HG03342 (cell line): ENCODE measurements at regions not wholly inside any gene's neighbourhood (a gene's known extent, or its start where the extent isn't known, plus 50 kb on each side); places are given as distances from the start of the nearest gene placed in this dataset.

ENCODE experiments used
- ATAC-seq: cut with Tn5 transposase; IDR thresholded peaks from one replicate; pipeline ENCODE4 v1.9.1; 2021; ENCODE audit warnings: mild to moderate bottlenecking, moderate library complexity; ENCODE audit not compliant: unreplicated experiment

- no peak for ATAC-seq
Measured at GRCh38 chr4:141395919-141396318, 175.2 kb downstream of the ZNF330 start.

- no peak for ATAC-seq
Measured at GRCh38 chr4:141402712-141403111, 182.0 kb downstream of the ZNF330 start.

- no peak for ATAC-seq
Measured at GRCh38 chr4:141403782-141404181, 183.1 kb downstream of the ZNF330 start.

DNA sequence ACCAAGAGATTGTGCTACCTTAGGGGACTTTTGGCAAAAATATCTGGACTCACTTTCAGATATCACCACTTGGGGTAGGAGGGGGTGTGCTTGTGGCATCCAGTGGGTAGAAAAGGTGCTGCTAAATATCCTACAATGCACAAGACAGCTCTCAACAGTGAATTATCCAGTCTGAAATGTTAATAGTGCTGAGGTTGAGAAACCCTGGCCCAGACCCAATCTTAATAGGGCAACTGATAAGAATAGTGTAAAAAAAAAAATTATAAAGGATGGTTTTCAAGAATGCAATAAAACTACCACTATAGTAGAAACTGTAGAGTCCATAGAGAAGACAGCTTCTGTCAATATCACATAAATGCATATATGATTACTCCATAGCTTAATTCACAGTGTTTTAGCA, 185.5 kb downstream of the ZNF330 start:
- no peak for ATAC-seq

DNA sequence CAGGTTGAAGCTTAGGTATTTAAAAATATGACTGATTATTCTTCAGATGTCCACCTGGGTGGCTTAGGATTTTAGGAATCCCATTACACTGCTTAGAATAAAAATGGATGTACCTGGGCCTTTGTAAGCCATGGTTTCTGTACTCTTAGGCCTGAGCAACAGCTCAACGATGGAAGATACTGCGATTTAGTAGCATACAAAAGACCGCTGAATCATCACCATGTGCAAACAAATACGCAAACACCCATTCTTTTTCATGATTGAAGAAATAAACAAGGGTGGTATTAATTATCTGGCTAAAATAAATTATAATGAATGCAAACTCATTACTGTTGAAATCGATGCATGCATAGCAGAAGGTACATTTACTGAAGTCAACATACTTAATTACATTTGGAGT, 188.9 kb downstream of the ZNF330 start:
- no peak for ATAC-seq

- no peak for ATAC-seq
Measured at GRCh38 chr4:141410839-141411238, 190.1 kb downstream of the ZNF330 start.

DNA sequence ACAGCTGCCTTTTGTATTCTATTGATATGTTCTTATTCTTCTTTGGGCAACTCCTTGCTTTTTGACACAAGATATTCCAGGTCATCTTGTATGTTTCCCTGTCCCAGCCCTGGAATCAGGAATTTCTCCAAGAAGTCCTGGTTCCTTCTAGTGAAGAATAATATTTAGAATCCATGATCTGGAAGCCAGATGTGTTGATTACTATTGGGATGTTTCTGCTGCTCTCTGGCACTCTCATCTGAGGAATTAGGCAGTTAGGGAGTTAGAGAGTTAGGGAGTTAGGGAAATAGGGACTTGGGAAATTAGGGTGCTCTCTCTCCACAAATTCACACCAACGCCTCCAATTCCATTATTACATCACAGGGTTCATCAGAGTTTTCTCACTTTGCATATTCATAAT, 191.2 kb downstream of the ZNF330 start:
- no peak for ATAC-seq

DNA sequence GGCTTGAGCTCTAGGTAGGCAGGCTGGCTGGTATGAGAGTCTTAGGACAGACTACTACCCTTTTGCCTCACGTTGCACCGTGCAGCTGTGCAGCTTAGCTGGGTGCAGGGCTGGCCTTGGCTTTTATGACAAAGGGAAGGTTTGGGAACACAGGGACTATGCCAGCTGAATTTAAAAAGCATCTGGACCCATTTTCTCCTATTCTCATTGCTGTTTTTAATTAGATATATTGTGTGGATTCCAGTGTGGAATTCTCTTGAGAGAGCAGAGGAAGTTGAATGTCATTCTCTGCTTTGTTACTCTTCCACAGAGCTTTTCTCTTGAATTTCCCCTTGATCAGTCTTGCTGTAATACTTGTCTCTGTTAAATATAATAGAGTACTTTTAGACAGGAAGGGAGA, 192.7 kb downstream of the ZNF330 start:
- ATAC-seq, result no peak

GRCh38 chr4:141415651-141416050, 195.0 kb downstream of the ZNF330 start:
- ATAC-seq, result no peak

- ATAC-seq, result no peak
Measured at GRCh38 chr4:141416219-141416618, 195.5 kb downstream of the ZNF330 start.

GRCh38 chr4:141416677-141417363, 196.1 kb downstream of the ZNF330 start:
- no peak for ATAC-seq

DNA sequence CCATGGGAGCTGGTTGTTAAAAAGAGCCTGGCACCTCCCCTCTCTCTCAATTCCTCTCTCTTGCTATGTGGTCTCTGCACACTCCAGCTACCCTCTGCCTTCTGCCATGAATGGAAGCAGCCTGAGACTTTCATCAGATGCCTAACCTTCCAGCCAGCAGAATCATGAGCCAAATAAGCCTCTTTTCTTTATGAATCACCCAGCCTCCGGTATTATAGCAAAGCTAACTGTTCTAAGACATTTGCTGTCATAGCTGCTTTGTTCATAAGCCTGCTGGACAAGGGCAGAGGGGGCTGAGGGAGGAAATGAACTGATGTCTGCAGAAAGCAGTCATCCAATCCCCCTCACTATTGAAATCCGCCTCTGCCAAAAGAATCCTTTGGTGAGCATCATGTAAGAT, 196.7 kb downstream of the ZNF330 start:
- ATAC-seq, result no peak

DNA sequence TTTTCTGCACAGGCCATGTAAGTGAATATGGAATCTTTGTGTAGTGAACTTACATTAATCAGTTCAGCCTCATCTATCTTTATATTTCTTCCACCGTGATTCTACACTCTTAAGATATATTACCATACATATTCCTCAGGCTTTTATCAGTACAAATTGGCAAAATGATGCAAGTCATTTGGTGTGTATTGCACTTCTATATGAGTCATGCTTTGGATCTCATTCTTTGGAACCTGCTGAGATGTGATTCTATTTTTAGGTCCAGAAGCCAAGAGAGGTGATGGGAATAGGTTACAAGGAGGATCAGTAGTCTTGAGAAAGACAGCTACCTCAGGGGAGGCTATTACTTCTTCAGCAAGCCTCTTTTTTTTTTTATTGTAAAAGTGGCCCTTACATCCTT, 204.4 kb downstream of the ZNF330 start:
- ATAC-seq, result no peak

- no peak for ATAC-seq
Measured at GRCh38 chr4:141427726-141428296, 207.1 kb downstream of the ZNF330 start.

- no peak for ATAC-seq
Measured at GRCh38 chr4:141429933-141430332, 206.4 kb upstream of the IL15 start.

- no peak for ATAC-seq
Measured at GRCh38 chr4:141430686-141431085, 205.7 kb upstream of the IL15 start.

DNA sequence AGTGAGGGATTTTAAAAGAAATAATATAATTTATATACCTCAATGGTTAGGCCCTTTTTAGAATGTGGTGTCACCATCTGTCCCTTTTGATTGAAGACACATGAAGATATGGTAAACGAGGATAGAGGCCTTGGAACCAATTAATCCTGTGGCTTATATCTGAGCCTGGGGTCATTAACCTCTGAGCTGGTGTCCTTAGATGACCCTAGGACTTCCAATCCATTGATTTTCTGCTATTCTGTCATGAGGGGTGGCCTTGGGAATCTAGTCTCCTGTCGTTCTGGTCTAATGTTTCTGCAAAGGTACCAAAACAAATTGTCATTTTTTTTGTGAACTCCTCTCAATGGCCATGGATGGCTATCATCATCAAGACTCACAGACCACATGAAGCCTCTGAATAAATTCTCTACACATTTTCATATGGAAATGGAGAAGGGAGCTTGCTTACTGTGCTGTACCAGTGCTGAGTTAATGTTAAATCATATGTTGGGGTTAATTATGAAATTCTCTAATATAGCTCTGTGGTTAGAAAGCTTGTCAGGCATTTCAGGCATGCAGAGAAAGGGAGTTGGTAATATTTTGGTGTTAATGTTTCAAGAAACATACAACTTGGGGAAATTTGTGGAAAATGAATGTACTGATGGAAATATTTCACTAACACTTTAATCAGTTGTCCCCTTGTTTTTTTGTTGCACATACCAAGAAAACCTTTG, 204.2 kb upstream of the IL15 start:
- ATAC-seq, result no peak

DNA sequence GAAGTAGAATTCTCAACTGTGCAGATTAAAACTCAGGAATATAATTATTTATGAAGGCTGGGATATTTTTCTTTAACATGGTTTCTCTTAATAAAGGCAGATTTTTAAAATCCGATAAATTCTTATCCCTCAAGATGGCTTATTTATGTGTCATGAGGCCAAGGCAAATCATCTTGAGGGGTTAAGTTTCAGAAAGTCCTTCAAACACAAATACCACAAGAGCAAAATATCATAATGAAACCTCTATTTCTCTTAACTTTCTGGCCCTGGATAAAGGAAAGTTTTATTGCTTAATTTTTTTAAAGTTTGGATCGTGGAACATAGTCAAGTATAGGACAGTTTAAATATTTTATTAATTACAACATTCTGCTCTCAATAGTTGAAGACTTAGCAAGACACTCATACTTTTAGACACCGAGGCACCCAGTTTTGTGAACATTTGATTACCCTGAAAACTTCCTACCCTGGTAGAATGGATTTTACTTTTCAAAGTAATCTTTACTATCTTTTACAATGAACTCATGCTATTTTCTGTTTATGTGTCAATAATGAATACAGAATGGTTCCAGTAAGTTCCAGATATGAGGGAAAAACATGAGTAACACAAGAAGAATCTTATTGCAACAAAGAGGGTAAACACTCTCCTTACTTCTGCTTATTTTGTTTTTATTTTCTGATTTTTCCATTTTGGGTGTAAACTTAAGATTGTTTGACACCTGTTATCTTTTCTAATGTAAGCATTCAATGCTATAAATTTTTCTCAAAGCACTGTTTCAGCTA, 200.7 kb upstream of the IL15 start:
- no peak for ATAC-seq

DNA sequence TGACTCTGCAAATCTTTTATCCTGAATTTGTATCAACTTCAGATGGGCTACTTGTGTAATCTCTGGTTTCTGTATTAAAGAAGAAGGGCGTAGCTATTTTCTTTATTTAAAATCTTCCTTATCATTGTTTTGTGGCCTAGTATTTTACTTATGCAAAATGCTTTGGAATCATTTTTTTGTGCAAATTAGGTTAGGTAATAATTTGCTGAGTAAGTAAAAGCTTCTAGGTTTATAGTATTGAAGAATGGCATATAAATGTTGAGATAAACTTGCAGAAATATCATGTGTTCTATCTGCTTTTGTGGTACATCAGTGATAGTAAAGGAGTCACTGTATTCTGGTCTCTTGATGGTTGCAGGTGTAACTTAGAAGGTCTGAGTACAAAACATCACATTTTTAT, 197.2 kb upstream of the IL15 start:
- ATAC-seq, result no peak

DNA sequence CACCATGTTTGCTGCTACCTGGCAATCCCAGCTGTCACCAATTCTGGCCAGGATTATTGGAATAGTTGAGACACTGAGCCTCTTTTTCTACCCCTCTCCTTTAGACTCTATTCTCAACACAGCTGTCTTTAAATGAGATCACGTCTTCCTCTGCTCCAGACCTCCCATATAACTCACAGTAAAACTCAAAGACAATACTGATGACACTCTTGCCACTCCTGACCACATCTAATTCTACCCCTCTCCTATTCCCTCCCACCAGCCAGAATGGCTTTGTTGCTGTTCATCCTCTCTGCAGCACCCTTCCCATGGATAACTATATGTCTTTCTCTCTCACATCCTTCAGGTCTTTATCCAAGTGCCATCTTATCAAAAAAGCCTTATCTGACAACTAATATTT, 188.6 kb upstream of the IL15 start:
- no peak for ATAC-seq

DNA sequence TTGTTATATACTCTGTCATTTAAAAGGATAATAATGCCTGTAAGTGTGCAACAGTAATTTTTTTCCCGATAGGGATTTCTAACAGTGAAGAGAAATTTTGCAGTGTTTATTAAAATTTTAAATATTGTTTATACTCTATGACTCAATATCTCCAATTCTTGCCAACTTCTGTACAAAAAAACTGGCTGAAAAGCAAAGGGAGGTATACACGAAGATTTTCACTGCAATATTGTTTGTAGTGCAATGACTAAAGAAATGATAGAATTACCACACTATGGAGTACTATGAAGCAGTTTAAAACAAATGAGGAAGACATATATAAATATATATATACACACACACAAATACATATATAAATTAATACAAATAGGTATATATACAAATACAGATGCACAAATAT, 187.9 kb upstream of the IL15 start:
- no peak for ATAC-seq

GRCh38 chr4:141449927-141450326, 186.5 kb upstream of the IL15 start:
- ATAC-seq, result no peak
